RPMI8226 (cell line): ENCODE measurements at regions not wholly inside any gene's neighbourhood (a gene's known extent, or its start where the extent isn't known, plus 50 kb on each side); places are given as distances from the start of the nearest gene placed in this dataset.

ENCODE experiments used
- DNase-seq: peaks from one replicate; pipeline ENCODE4 v3.0.0-alpha.2; 2015

DNA sequence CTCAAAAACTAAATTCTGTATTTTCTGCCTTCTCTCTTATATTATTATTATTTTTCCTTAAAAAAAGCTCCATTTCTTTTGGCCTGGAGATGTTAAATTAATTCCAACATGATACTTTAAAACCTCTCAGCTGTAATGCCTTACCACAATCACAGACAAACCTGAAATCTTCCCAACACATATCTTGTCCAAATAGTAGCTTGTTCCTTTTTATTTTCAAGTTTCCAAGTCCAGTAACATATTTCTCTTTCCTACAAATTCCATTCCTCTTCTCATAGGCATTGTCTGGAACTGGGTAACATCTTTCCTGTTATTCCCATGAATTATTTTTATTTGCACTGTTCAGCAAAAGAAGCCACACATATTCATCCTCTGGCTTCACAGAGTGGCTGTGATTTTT, 137.0 kb downstream of the SLITRK6 start:
- no peak for DNase-seq

- DNase-seq: no peak
These were observed 137.5 kb downstream of the SLITRK6 start for GRCh38 chr13:85661675-85662074.

DNA sequence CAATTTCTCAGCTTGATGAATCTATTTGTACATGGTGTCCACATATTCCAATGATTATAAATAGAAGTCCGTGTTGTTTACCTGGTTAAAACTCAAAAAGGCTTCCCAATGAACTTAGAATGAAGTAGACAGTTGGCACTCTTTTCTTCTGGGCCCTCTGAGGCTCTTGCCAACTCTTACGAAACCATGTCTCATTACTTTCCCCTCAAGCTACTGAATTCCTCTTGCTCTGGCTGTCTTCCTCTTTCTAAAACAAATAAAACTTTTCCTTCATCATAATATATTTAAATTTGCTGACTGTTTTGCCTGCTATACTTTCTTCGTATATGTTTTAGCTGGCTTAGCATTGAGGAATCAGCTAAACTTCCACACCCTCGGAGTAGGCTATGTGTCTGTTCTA, 139.7 kb downstream of the SLITRK6 start:
- no peak for DNase-seq

DNA sequence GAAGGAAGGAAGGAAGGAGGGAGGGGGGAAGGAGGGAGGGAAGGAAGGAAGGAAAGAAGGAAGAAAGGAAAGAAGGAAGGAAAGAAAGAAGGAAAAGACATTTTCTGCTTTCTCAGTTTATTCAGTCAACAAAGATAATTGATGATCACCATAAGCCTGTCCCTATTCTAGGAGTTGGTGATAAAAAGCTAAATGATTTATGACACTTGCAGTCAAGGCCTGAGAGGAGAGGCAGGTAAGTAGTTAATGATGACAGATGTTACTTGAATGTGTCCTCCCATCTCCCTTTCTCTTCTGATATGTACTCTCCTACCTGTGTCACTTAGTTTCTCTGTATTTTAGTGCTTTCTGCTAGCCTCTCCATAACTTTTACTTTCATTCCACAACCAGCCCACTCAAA, 141.3 kb downstream of the SLITRK6 start:
- DNase-seq: no peak

DNA sequence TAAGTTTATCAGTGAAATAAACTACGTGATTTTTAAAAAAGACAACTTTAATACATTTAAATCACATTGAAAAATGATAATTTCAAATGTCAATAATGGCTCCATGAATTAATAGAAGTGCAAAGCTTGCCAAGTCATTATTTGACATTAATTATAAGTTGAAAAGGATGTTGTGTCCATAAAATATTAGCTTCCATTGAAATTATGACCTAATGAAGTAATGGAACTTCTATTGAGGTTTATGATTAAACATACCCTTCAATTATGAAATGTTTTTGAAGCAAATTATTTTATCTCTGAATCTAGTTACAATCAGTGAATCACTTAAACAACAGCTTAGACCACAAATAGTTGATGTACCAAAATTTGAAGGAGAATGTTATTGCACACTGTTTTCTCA, 144.2 kb downstream of the SLITRK6 start:
- DNase-seq: no peak

DNA sequence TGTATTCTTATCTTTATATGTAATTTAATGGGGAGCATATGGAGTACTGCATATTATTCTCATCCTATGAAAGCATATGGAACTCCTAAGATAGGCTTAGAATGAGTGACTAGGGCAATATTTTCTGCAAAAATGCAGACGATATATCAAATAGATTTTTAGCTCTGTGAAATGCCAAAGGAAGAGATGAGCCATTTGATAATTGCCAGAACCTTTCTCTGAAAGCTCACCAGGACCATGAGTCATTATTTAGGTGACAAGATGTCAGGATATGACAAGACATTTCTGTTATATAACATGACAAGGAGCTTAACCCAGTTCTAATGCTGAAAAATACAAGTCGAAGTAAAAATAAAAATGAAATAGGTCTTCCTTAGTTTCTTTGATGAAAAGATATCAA, 145.0 kb downstream of the SLITRK6 start:
- DNase-seq: no peak

- no peak for DNase-seq
These were observed 145.5 kb downstream of the SLITRK6 start for GRCh38 chr13:85653681-85654080.

DNA sequence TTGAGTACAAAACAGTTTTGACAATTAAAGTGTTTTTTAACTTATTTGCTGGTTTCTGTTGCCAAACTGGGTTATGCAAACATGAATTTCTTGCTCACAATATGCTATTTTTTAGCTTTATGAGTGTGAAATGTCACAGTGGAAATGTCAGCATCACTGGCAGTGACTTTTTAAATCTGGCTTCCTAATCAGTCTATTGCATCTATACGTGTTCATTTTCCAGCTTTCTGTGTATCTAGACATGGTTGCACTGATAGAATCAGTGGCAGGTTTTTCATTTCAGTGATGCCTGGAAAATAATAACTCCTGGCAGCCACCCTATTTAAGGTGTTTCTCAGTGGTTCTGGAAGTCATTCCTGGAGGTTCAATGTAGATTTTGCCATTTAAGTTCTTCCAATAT, 146.7 kb downstream of the SLITRK6 start:
- DNase-seq: no peak

DNA sequence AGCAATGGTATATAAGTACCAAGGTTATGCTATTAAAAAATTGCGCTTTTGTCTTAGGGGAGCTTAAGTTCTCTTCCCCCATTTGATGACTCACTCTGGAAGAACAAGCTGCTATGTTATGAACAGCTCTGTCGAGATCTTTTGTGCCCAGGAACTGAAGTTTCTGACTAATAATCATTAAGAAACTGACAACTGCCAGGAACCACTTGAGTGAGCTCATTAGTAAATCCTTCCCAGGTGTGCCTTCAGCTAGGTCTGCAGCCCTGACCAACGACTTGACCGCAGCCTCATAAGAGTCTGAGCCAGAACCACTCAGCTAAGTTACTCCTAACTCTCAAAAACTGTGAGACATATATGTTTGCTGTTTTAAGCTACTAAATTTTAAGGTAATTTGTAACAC, 147.8 kb downstream of the SLITRK6 start:
- no peak for DNase-seq

GRCh38 chr13:85650613-85651012, 148.6 kb downstream of the SLITRK6 start:
- no peak for DNase-seq

- DNase-seq: no peak
These were observed 158.5 kb downstream of the SLITRK6 start for GRCh38 chr13:85640727-85641126.

DNA sequence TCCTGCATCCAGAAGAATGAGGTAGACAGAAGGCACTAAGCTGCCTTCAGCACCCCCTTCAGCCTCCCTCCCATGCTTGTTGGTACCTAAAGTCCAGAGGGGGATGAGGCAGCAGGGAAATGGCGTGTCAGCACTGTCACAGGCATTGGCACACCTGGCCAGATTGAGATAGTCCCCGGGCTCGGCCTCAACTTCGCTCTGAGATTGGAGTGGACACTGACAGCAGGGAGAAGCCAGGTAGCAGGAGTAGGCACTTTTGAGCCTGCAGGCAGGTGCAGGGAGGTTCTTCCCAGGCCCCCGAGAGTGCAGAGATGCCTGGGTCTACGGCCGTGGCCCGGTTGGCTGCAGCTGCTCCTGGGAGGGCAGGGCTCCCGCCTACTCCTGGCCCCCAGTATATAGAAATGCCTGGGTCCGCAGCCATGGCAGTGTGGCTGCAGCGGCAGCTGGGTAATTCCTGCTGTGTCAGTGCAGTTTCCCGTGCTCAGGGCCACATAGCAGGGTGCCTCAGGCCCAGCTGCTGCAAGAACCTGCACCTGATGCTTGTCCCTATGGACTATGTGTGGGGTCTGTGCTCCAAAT, 160.3 kb downstream of the SLITRK6 start:
- no peak for DNase-seq

GRCh38 chr13:85638265-85638664, 161.0 kb downstream of the SLITRK6 start:
- DNase-seq: no peak

- DNase-seq: no peak
These were observed 166.6 kb downstream of the SLITRK6 start for GRCh38 chr13:85632526-85633195.

DNA sequence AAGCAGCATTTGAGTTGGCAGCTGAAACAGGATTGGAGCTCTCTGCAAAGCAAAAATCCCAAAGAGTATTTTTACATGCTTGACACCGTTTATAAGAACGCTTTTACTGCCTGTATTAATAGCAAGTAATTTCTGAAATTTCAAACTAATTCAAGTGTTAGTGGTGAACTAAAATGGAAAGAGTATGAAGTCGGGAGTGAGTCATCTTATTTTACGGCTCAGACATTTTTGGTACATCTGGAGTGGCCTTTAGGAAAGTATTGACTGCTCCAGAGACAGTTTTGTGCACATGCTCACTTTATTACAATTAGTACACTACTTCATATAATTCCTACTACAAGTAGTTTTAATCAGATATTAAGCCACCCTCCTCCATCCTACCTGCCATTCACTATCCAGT, 167.4 kb downstream of the SLITRK6 start:
- no peak for DNase-seq

DNA sequence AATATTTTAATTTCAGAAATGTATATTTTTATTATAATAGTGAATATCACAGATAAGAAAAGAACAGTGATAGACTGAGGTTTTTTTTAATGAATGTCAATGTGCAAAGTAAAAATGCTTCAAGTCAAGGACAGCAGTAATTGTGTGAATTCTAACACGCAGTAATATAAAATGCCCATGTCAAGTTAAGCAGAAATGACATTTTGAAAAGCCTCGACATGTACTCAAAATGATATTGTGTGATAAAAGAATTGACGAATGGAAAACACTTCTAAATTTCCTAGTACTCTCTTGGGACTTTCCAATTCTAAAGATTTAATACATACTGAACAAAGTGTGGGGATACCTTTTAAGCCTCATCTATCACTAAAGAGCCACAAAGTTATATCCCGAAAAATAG, 172.6 kb downstream of the SLITRK6 start:
- no peak for DNase-seq

DNA sequence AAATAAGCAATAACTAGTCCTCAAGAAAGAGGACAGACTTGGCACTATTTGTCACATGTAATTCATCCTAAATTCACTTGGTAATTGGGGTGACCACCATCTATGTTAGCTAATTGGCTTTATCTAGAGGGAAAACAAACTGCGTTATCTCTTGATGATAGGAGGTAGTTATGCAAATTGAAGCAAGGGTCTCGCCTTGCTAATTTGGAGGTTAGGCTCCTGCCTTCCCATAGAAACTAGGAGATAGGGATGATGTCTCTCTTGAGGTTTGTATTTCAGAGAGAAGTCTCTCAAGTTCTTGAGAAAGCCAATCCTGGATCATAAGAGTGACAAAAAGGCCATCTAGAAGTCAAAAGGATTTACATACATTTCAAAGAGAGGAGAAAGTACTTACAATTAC, 179.9 kb downstream of the SLITRK6 start:
- no peak for DNase-seq

GRCh38 chr13:85618521-85618920, 180.7 kb downstream of the SLITRK6 start:
- no peak for DNase-seq

DNA sequence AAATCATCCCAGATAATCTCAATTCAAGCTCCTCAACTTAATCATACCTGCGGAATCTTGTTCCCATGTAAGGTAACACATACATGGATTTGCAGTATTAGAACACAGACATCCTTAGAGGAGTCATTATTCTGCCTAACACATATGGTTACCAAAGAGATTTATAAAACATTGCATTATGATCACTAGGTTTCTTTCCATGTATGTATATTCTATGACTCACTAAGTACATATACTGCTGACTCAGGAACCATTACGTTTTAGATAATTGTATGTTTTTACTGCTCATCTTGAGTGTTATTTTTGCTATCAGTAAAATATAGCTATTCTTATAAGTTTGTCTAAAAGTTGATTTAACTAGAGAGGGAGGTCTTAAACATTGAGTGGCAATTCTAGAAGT, 182.9 kb downstream of the SLITRK6 start:
- DNase-seq: no peak

- no peak for DNase-seq
These were observed 184.2 kb downstream of the SLITRK6 start for GRCh38 chr13:85615031-85615430.

- DNase-seq: no peak
These were observed 189.2 kb downstream of the SLITRK6 start for GRCh38 chr13:85610024-85610423.

DNA sequence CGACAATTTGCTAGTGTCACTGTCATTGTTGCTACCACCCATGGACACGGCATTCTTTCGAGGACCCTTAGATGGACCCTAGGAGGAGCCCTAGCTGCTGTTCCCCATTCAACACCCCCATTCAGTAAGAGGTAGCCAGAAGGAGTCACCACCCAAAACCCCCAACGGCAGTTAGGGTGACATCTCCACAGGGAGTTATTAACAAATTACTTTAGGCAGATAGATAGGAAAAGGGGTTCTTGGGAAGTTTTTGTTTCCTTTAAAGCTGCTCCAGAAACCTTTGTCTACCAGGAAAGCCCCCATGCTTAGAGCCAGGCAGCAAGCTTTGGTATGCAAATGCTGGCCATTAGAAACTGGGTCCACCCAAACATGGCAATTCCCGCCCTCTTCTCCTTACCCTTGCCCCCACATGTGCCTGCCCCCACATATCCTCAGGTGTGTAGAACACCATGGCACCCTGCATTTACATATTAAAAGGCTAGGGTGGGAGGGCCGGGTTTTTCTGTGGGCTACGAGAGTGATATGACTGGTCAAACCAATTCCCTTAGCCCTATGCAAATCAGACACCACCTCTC, 190.9 kb downstream of the SLITRK6 start:
- no peak for DNase-seq

- no peak for DNase-seq
These were observed 195.5 kb downstream of the SLITRK6 start for GRCh38 chr13:85603735-85604134.

- DNase-seq: no peak
These were observed 197.7 kb downstream of the SLITRK6 start for GRCh38 chr13:85601526-85601925.
